PC-9 (cell line): ENCODE measurements at regions not wholly inside any gene's neighbourhood (a gene's known extent, or its start where the extent isn't known, plus 50 kb on each side); places are given as distances from the start of the nearest gene placed in this dataset.

Experiments
- BruUV-seq: library from RNA; stranded (reverse); fragments of 400-500 nt; replicated peaks from 2 replicates; lab custom pipeline; 2021; lab: Mats Ljungman, UMichigan
- CTCF ChIA-PET: fragments of 300-600 bp; sonication (Branson Sonifier 250); formaldehyde crosslinking; loops from one replicate; lab custom pipeline; 2022; ENCODE audit warnings: antibody characterized with exemption; lab: Charles Lee
- POLR2A ChIA-PET: fragments of 300-600 bp; sonication (Branson Sonifier 250); formaldehyde crosslinking; loops from one replicate; lab custom pipeline; 2022; ENCODE audit warnings: antibody characterized with exemption; ENCODE audit not compliant: unreplicated experiment; lab: Charles Lee
- DNase-seq, 2 experiments: peaks; one replicate each; pipeline versions ENCODE4 v3.0.0 to v3.0.0-alpha.2; 2015 to 2022; ENCODE audit warnings: mixed read lengths in 1 of 2
- H2AFZ ChIP-seq: fragments of 200-600 bp; sonication (generic); 2 replicates; pipeline ENCODE4 v1.8.1; 2017; ENCODE audit warnings: antibody characterized with exemption
- H3F3A ChIP-seq: fragments of 200-600 bp; sonication (generic); 2 replicates; pipeline ENCODE4 v1.8.1; 2017; ENCODE audit warnings: antibody characterized with exemption, mild to moderate bottlenecking, low read depth; ENCODE audit not compliant: insufficient read depth
- H3K27ac ChIP-seq: fragments of 200-600 bp; sonication (generic); 2 replicates; pipeline ENCODE4 v1.6.1; 2016; ENCODE audit warnings: mixed run types
- H3K27me3 ChIP-seq: fragments of 200-600 bp; sonication (generic); 2 replicates; pipeline ENCODE4 v1.6.1; 2016; ENCODE audit warnings: low read depth, mixed run types; ENCODE audit not compliant: insufficient read depth
- H3K36me3 ChIP-seq: fragments of 200-600 bp; sonication (generic); 2 replicates; pipeline ENCODE4 v1.6.1; 2016; ENCODE audit warnings: low read depth, mixed run types
- H3K4me1 ChIP-seq: fragments of 200-600 bp; sonication (generic); replicated peaks from 2 replicates; pipeline ENCODE4 v1.6.1; 2016; ENCODE audit warnings: mixed run types; ENCODE audit not compliant: insufficient read depth
- H3K4me2 ChIP-seq: fragments of 200-600 bp; sonication (generic); 2 replicates; pipeline ENCODE4 v1.6.1; 2017; ENCODE audit warnings: mixed run types
- H3K4me3 ChIP-seq: fragments of 200-600 bp; sonication (generic); 2 replicates; pipeline ENCODE4 v1.6.1; 2016; ENCODE audit warnings: mixed run types
- H3K79me2 ChIP-seq: fragments of 200-600 bp; sonication (generic); 2 replicates; pipeline ENCODE4 v1.6.1; 2017; ENCODE audit warnings: low read depth, mixed run types
- H3K9me2 ChIP-seq: fragments of 200-600 bp; sonication (generic); 2 replicates; pipeline ENCODE4 v1.8.1; 2017; ENCODE audit warnings: mild to moderate bottlenecking; ENCODE audit not compliant: insufficient read depth
- H3K9me3 ChIP-seq: fragments of 200-600 bp; sonication (generic); 2 replicates; pipeline ENCODE4 v1.8.1; 2016; ENCODE audit warnings: low read depth; ENCODE audit not compliant: insufficient read depth
- H4K20me1 ChIP-seq: fragments of 200-600 bp; sonication (generic); 2 replicates; pipeline ENCODE4 v1.8.1; 2017; ENCODE audit not compliant: insufficient read depth
- EZH2 ChIP-seq: fragments of 200-600 bp; sonication (generic); IDR thresholded peaks from 2 replicates; pipeline ENCODE4 v1.8.0; 2017; ENCODE audit warnings: antibody characterized with exemption, low read depth
- intact Hi-C: fragments of 100-400 bp; cut with micrococcal nuclease; formaldehyde crosslinking; loops from one replicate; pipeline ENCODE4 v1.10.0; 2022; ENCODE audit not compliant: unreplicated experiment
- TF ChIP-seq, protein P1 (sequence below): fragments of 200-600 bp; sonication (generic); conservative IDR thresholded peaks from 2 replicates; pipeline ENCODE4 v1.6.1; 2017; ENCODE audit warnings: mixed run types, antibody characterized with exemption, mild to moderate bottlenecking, moderate library complexity

DNA sequence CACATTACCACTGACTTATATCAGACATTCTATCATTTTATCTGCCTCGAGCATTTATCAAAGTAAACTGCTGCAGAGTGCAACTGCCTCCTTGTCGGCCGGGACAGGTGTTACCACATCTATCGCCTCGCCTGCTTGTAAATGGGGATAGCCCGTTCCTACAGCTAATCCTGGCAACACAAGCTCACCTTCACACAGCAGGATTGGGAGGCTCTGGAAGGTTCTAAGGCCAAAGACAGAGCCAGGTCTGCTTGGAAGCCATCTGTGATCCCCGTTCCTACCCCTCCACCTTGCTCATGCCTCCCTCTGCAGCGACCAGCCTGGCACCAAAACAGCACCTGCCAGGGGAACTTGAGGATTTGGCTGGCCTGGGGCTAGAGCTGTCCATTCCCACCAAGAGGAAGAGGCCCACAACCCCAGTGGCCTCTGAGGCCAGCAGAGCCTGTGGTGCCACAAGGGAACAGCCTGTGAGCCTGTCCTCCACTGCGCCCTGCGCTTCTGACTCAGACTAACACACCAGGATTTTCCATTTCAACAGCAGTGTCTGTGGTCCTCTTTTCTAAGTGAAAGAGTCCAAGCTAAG, 114.8 kb upstream of the DIO3 start:
- intact Hi-C loops: no loop called here
- Histone ChIP-seq H3K27me3 (no peaks in the 10 kb centered on the region), H3K4me3 (no peak overlapping the region), H3K9me2 (no peaks in the 10 kb centered on the region), H3K36me3 (no peaks in the 10 kb centered on the region), H3F3A (peaks cover 14% of the 10 kb centered on the region), H3K4me2 (no peak overlapping the region), H2AFZ (no peak overlapping the region), H3K79me2 (no peaks in the 10 kb centered on the region), H3K9me3 (no peaks in the 10 kb centered on the region), H4K20me1 (no peaks in the 10 kb centered on the region), H3K27ac (no peak overlapping the region), H3K4me1 (peaks cover 16% of the 10 kb centered on the region)
- ChIA-PET POLR2A (no interaction called here), CTCF (interaction anchor here (0.6 kb wide), 1 partner anchor 912 kb away, joined by 4 read pairs; no protein-coding TSS in a partner anchor)
- TF ChIP-seq EZH2: no peak
- TF ChIP-seq, protein P1, sequence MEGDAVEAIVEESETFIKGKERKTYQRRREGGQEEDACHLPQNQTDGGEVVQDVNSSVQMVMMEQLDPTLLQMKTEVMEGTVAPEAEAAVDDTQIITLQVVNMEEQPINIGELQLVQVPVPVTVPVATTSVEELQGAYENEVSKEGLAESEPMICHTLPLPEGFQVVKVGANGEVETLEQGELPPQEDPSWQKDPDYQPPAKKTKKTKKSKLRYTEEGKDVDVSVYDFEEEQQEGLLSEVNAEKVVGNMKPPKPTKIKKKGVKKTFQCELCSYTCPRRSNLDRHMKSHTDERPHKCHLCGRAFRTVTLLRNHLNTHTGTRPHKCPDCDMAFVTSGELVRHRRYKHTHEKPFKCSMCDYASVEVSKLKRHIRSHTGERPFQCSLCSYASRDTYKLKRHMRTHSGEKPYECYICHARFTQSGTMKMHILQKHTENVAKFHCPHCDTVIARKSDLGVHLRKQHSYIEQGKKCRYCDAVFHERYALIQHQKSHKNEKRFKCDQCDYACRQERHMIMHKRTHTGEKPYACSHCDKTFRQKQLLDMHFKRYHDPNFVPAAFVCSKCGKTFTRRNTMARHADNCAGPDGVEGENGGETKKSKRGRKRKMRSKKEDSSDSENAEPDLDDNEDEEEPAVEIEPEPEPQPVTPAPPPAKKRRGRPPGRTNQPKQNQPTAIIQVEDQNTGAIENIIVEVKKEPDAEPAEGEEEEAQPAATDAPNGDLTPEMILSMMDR: no peak
- no TSS peak for BruUV-seq
- no peak for DNase-seq

GRCh38 chr14:101449114-101449513, 112.2 kb upstream of the DIO3 start:
- Histone ChIP-seq H3K36me3 (no peaks in the 10 kb centered on the region), H3K4me3 (no peak overlapping the region), H3K9me2 (no peaks in the 10 kb centered on the region), H3F3A (peaks cover 6% of the 10 kb centered on the region), H3K27ac (no peak overlapping the region), H3K9me3 (no peaks in the 10 kb centered on the region), H3K4me2 (no peak overlapping the region), H4K20me1 (no peaks in the 10 kb centered on the region), H3K79me2 (no peaks in the 10 kb centered on the region), H3K27me3 (no peaks in the 10 kb centered on the region), H2AFZ (no peak overlapping the region), H3K4me1 (peaks cover 13% of the 10 kb centered on the region)
- no peak for DNase-seq
- no TSS peak for BruUV-seq
- intact Hi-C loops: no loop called here
- ChIA-PET POLR2A (interaction anchor here (0.7 kb wide), 2 partner anchors 34 to 215 kb away, joined by 3 to 7 read pairs; no protein-coding TSS in a partner anchor), CTCF (no interaction called here)
- TF ChIP-seq EZH2: no peak
- TF ChIP-seq, protein P1: no peak

DNA sequence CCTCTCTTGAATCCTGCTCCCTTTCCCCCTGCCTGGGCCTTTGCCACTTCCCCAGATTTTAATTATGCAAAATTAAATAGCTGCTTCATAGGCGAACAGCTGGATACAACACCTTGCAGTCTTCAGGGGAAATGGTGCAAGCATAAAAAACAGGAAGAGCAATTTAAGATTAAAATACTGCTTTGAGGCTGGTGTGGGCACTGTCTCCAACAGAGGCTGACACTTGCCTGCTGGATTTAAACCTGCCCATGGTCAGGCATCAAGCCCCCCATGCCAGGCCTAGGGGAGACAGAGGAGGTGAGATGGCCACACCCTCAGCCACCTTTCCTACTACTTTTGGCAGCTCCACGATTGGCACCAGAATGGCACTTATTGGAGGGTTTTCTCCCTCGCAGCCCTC, 110.1 kb upstream of the DIO3 start:
- Histone ChIP-seq H3K79me2 (no peaks in the 10 kb centered on the region), H3K27me3 (no peaks in the 10 kb centered on the region), H3K27ac (no peak overlapping the region), H3K4me2 (no peak overlapping the region), H3K36me3 (no peaks in the 10 kb centered on the region), H4K20me1 (no peaks in the 10 kb centered on the region), H3F3A (no peaks in the 10 kb centered on the region; the same call in none of the 2 replicates), H3K9me2 (no peaks in the 10 kb centered on the region), H3K4me3 (no peak overlapping the region), H2AFZ (no peak overlapping the region), H3K9me3 (no peaks in the 10 kb centered on the region), H3K4me1 (peaks cover 11% of the 10 kb centered on the region)
- no peak for DNase-seq
- intact Hi-C loops: no loop called here
- no TSS peak for BruUV-seq
- CTCF ChIA-PET: no interaction called here
- POLR2A ChIA-PET: no interaction called here
- no peak for TF ChIP-seq EZH2
- TF ChIP-seq, protein P1: no peak
